MM.1S (cell line): ENCODE measurements at regions not wholly inside any gene's neighbourhood (a gene's known extent, or its start where the extent isn't known, plus 50 kb on each side); places are given as distances from the start of the nearest gene placed in this dataset.

Experiments
- EZH2 ChIP-seq: fragments of 300-600 bp; sonication (generic); optimal IDR thresholded peaks from 2 replicates; pipeline ENCODE3; 2017; ENCODE audit warnings: low read depth, mild to moderate bottlenecking, antibody characterized with exemption, low read length, mixed read lengths
- EZH2phosphoT487 ChIP-seq: fragments of 300-600 bp; sonication (generic); IDR thresholded peaks from 2 replicates; pipeline ENCODE4 v1.6.1; 2018; ENCODE audit warnings: antibody characterized with exemption, low read length
- TF ChIP-seq, protein P1 (sequence below): fragments of 300-600 bp; sonication (generic); IDR thresholded peaks from 2 replicates; pipeline ENCODE4 v1.5.1; 2016; ENCODE audit warnings: antibody characterized with exemption, low read length, mixed read lengths

- TF ChIP-seq, protein P1, sequence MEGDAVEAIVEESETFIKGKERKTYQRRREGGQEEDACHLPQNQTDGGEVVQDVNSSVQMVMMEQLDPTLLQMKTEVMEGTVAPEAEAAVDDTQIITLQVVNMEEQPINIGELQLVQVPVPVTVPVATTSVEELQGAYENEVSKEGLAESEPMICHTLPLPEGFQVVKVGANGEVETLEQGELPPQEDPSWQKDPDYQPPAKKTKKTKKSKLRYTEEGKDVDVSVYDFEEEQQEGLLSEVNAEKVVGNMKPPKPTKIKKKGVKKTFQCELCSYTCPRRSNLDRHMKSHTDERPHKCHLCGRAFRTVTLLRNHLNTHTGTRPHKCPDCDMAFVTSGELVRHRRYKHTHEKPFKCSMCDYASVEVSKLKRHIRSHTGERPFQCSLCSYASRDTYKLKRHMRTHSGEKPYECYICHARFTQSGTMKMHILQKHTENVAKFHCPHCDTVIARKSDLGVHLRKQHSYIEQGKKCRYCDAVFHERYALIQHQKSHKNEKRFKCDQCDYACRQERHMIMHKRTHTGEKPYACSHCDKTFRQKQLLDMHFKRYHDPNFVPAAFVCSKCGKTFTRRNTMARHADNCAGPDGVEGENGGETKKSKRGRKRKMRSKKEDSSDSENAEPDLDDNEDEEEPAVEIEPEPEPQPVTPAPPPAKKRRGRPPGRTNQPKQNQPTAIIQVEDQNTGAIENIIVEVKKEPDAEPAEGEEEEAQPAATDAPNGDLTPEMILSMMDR: no peak
- TF ChIP-seq EZH2 (no peak), EZH2phosphoT487 (no peak)
Observed at GRCh38 chr2:144088863-144089262, 431.1 kb downstream of the ZEB2 start.
